HEK293T (cell line): ENCODE measurements at regions not wholly inside any gene's neighbourhood (a gene's known extent, or its start where the extent isn't known, plus 50 kb on each side); places are given as distances from the start of the nearest gene placed in this dataset.

Experiments
- CTCF ChIA-PET: fragments of 350-600 bp; formaldehyde crosslinking; extraction: SDS; loops from one replicate; lab custom pipeline; 2021; ENCODE audit warnings: antibody characterized with exemption, inconsistent platforms; lab: Yijun Ruan, JAX
- POLR2A ChIA-PET: fragments of 350-600 bp; formaldehyde crosslinking; extraction: SDS; loops from one replicate; lab custom pipeline; 2020; ENCODE audit warnings: antibody characterized with exemption, inconsistent platforms; lab: Yijun Ruan, JAX
- DNase-seq: peaks from one replicate; pipeline ENCODE4 v3.0.0; 2012; ENCODE audit warnings: mixed read lengths; ENCODE audit errors: extremely low spot score
- ARNT ChIP-seq: fragments of 450-650 bp; IDR thresholded peaks from 2 replicates; pipeline ENCODE4 v1.6.1; 2017; ENCODE audit warnings: mild to moderate bottlenecking
- BHLHE40 ChIP-seq: fragments of 450-650 bp; IDR thresholded peaks from 2 replicates; pipeline ENCODE4 v1.6.1; 2016; ENCODE audit warnings: mild to moderate bottlenecking, moderate library complexity, borderline replicate concordance
- CTBP1 ChIP-seq: fragments of 450-650 bp; IDR thresholded peaks from 2 replicates; pipeline ENCODE4 v1.6.1; 2016; ENCODE audit warnings: borderline replicate concordance
- ELF4 ChIP-seq: fragments of 450-650 bp; IDR thresholded peaks from 2 replicates; pipeline ENCODE4 v1.6.1; 2017; ENCODE audit warnings: antibody characterized with exemption
- FOXA1 ChIP-seq: fragments of 450-650 bp; IDR thresholded peaks from 2 replicates; pipeline ENCODE4 v1.6.1; 2016; ENCODE audit warnings: mild to moderate bottlenecking
- FOXK2 ChIP-seq: fragments of 450-650 bp; IDR thresholded peaks from 2 replicates; pipeline ENCODE4 v1.6.1; 2016; ENCODE audit warnings: mild to moderate bottlenecking
- FOXM1 ChIP-seq: fragments of 450-650 bp; IDR thresholded peaks from 2 replicates; pipeline ENCODE4 v1.6.1; 2017; ENCODE audit warnings: mild to moderate bottlenecking, borderline replicate concordance
- HDGF ChIP-seq: fragments of 450-650 bp; IDR thresholded peaks from 2 replicates; pipeline ENCODE4 v1.6.1; 2017; ENCODE audit warnings: antibody characterized with exemption, borderline replicate concordance
- L3MBTL2 ChIP-seq: fragments of 450-650 bp; conservative IDR thresholded peaks from 2 replicates; pipeline ENCODE4 v1.6.1; 2016; ENCODE audit warnings: mild to moderate bottlenecking
- LEF1 ChIP-seq: fragments of 450-650 bp; IDR thresholded peaks from 2 replicates; pipeline ENCODE4 v1.6.1; 2017; ENCODE audit warnings: mild to moderate bottlenecking, borderline replicate concordance
- NFRKB ChIP-seq: fragments of 450-650 bp; IDR thresholded peaks from 2 replicates; pipeline ENCODE4 v1.6.1; 2016; ENCODE audit warnings: mild to moderate bottlenecking, moderate library complexity
- PKNOX1 ChIP-seq: fragments of 450-650 bp; IDR thresholded peaks from 2 replicates; pipeline ENCODE4 v1.6.1; 2016
- SP1 ChIP-seq: fragments of 450-650 bp; IDR thresholded peaks from 2 replicates; pipeline ENCODE4 v1.6.1; 2017
- SUZ12 ChIP-seq: fragments of 450-650 bp; IDR thresholded peaks from 2 replicates; pipeline ENCODE4 v1.6.1; 2016; ENCODE audit warnings: mild to moderate bottlenecking
- TARDBP ChIP-seq: fragments of 450-650 bp; IDR thresholded peaks from 2 replicates; pipeline ENCODE4 v1.6.1; 2016
- ZNF384 ChIP-seq: fragments of 450-650 bp; IDR thresholded peaks from 2 replicates; pipeline ENCODE4 v1.6.1; 2016

DNA sequence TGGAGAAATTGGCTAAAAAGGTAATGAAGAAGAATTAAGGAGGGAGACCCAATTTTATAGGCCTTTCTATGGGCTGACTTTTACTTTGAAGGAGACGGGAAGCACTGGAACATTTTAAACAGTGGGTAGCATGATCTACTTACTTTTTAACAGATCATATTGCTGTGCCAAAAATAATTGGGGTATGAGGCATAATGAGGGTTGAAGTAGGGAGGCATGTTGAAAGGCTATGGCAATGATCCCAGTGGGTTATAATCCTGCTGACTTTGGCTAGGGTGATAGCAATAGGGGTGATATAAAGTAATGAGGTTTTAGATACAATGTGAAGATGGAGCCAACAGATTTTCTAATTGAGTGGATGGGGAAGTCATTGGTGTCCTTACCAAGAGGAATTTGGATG is 73.2 kb downstream of the GPR37 start:
- POLR2A ChIA-PET = no interaction called here
- CTCF ChIA-PET = no interaction called here
- TF ChIP-seq ZNF384 (no peak), CTBP1 (no peak), HDGF (no peak), TARDBP (no peak), BHLHE40 (no peak), PKNOX1 (no peak), NFRKB (no peak), FOXM1 (no peak), LEF1 (no peak), ELF4 (no peak), SP1 (no peak), SUZ12 (no peak), FOXA1 (no peak), L3MBTL2 (no peak), FOXK2 (no peak), ARNT (no peak)
- DNase-seq = no peak

DNA sequence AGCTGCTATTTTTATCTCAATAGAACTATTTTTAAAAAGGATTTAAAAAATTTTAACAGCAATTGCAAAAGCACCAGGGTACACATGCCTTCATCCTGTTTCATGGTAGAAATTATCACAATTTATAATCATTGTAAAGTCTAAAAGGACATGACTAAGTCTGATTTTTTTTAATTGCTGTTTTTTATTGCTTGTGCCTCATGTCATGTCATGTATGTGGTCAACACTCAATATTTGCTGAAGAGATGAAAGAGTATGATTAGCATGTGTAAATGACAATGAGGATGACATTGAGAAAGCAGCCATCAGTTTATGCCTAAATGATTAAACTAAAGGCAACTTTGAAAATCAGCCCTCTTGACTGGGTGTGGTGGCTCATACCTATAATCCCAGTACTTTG is 74.8 kb downstream of the GPR37 start:
- CTCF ChIA-PET = no interaction called here
- TF ChIP-seq TARDBP (no peak), FOXK2 (no peak), LEF1 (no peak), ELF4 (no peak), ZNF384 (no peak), L3MBTL2 (no peak), FOXM1 (no peak), SP1 (no peak), ARNT (no peak)

GRCh38 chr7:124689931-124690330 is 75.7 kb downstream of the GPR37 start:
- no peak for DNase-seq
- POLR2A ChIA-PET = no interaction called here

More for the DNA sequence above, 74.8 kb downstream of the GPR37 start:
- POLR2A ChIA-PET = no interaction called here
- DNase-seq = no peak

DNA sequence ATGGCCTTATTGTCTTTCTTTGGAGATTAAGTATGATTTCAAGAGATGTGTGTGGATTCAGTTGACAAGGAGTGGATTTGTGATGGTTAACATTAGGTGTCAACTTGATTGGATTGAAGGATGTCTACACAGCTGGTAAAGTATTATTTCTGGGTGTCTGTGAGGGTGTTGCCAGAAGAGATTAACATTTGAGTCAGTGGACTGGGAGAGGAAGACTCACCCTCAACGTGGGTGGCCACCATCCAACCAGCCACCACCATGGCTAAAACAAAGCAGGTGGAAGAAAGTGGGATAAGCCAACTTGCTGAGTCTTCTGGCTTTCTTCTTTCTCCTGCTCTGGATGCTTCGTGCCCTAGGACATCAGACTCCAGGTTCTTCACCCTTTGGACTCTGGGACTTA is 76.1 kb downstream of the GPR37 start:
- no peak for DNase-seq
- CTCF ChIA-PET = no interaction called here
- no peak for TF ChIP-seq BHLHE40
- no peak for TF ChIP-seq FOXA1
- TF ChIP-seq NFRKB = no peak
- TF ChIP-seq FOXK2 = no peak
- no peak for TF ChIP-seq PKNOX1
- no peak for TF ChIP-seq HDGF
- TF ChIP-seq CTBP1 = no peak
- TF ChIP-seq SP1 = no peak
- TF ChIP-seq L3MBTL2 = no peak
- TF ChIP-seq ZNF384 = no peak
- TF ChIP-seq SUZ12 = no peak
- TF ChIP-seq ARNT = no peak
- TF ChIP-seq LEF1 = no peak
- no peak for TF ChIP-seq TARDBP
- TF ChIP-seq ELF4 = no peak
- TF ChIP-seq FOXM1 = no peak
- POLR2A ChIA-PET = no interaction called here

More at GRCh38 chr7:124689931-124690330, 75.7 kb downstream of the GPR37 start:
- CTCF ChIA-PET = no interaction called here
- no peak for TF ChIP-seq HDGF
- no peak for TF ChIP-seq L3MBTL2
- no peak for TF ChIP-seq SP1
- TF ChIP-seq CTBP1 = no peak
- no peak for TF ChIP-seq LEF1
- TF ChIP-seq NFRKB = no peak
- no peak for TF ChIP-seq SUZ12
- TF ChIP-seq FOXM1 = no peak
- no peak for TF ChIP-seq FOXK2
- no peak for TF ChIP-seq FOXA1
- no peak for TF ChIP-seq TARDBP
- TF ChIP-seq ARNT = no peak
- TF ChIP-seq PKNOX1 = no peak
- TF ChIP-seq ELF4 = no peak
- TF ChIP-seq BHLHE40 = no peak
- TF ChIP-seq ZNF384 = no peak

DNA sequence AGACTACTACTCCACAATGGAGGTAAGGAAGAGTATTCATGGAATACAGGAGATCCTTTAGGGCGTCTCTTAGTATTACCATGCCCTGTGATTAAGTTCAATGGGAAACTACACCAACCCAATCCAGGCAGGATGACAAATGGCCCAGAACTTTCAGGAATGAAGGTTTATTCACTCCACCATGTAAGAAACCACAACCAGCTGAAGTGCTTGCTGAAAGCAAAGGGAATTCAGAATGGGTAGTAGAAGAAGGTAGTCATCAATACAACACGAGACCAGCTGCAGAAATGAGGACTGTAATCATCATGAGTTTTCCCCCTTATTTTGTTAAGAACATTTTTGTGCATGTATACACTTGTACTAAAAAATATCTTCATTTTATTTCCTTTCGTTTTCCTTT is 76.6 kb downstream of the GPR37 start:
- ChIA-PET CTCF (no interaction called here), POLR2A (no interaction called here)
- DNase-seq = no peak
- TF ChIP-seq SP1 = no peak
- no peak for TF ChIP-seq ELF4
- no peak for TF ChIP-seq NFRKB
- TF ChIP-seq ZNF384 = no peak
- TF ChIP-seq L3MBTL2 = no peak
- TF ChIP-seq PKNOX1 = no peak
- no peak for TF ChIP-seq FOXK2
- no peak for TF ChIP-seq HDGF
- TF ChIP-seq CTBP1 = no peak
- TF ChIP-seq LEF1 = no peak
- no peak for TF ChIP-seq SUZ12
- TF ChIP-seq TARDBP = no peak

DNA sequence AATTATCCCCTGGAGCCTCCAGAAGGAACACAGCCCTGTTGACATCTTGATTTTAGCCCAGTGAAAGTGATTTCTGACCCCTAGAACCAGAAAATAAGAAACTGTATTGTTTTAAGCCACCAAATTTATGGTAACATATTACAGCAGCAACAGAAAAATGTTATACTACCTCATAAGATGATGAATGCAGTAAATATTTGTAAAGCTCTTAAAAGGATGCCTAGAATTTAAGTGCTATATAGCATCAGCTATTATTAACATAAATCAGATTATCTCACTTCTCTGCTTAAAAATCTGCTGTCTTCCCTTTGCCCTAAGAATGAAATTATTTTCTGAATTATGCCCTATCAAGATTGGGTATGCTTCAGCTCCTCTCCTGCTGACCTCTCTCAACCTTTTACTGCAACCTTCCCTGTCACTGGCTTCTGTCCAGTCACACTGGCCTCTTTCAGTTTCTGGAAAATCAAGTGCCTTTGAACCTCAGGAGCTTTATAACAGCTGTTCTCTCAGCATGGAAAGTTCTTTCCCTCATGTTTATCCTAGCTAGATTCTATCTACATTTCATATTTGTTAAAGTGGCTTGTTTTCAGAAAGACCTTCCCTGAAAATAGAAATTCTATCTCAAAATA is 78.9 kb downstream of the GPR37 start:
- TF ChIP-seq ARNT (no peak), FOXA1 (no peak), TARDBP (no peak), LEF1 (no peak), PKNOX1 (no peak), SP1 (no peak), FOXM1 (no peak), ELF4 (no peak), L3MBTL2 (no peak), ZNF384 (no peak), FOXK2 (no peak), NFRKB (no peak), SUZ12 (no peak), CTBP1 (no peak), HDGF (no peak), BHLHE40 (no peak)
- ChIA-PET CTCF (no interaction called here), POLR2A (no interaction called here)
- DNase-seq = no peak
